ENCODE measurements at regions not wholly inside any gene's neighbourhood (a gene's known extent, or its start where the extent isn't known, plus 50 kb on each side); places are given as distances from the start of the nearest gene placed in this dataset.

DNA sequence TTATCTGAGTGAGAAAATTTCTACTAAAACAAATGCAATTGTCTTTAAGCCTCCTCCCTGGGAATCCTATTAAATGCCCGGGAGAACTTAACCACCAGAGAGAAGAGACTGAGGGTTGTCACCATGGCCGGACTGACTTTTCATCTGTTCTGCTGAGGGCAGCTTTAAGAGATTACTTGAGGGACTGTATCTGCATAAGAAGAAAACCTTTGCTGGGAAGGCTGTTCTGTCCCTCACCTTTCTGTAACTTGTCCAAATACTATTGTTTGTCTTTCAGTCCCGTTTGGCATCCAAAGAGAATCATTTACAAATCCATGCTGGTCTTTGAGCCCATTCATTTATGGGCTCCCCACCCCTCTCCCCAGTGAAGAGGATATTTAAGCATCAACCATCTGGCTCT lies 306.3 kb upstream of the FLRT2 start:
- TF ChIP-seq, protein P1, sequence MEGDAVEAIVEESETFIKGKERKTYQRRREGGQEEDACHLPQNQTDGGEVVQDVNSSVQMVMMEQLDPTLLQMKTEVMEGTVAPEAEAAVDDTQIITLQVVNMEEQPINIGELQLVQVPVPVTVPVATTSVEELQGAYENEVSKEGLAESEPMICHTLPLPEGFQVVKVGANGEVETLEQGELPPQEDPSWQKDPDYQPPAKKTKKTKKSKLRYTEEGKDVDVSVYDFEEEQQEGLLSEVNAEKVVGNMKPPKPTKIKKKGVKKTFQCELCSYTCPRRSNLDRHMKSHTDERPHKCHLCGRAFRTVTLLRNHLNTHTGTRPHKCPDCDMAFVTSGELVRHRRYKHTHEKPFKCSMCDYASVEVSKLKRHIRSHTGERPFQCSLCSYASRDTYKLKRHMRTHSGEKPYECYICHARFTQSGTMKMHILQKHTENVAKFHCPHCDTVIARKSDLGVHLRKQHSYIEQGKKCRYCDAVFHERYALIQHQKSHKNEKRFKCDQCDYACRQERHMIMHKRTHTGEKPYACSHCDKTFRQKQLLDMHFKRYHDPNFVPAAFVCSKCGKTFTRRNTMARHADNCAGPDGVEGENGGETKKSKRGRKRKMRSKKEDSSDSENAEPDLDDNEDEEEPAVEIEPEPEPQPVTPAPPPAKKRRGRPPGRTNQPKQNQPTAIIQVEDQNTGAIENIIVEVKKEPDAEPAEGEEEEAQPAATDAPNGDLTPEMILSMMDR (IDR thresholded peaks at IDR 0.05; ENCODE audit: control insufficient read depth, extremely low read depth, insufficient read depth), result no peak
- no peak overlapping the region for H3K4me3 ChIP-seq (ENCODE audit: low read depth, low read length)
- no peak for DNase-seq (ENCODE audit: low read depth)

DNA sequence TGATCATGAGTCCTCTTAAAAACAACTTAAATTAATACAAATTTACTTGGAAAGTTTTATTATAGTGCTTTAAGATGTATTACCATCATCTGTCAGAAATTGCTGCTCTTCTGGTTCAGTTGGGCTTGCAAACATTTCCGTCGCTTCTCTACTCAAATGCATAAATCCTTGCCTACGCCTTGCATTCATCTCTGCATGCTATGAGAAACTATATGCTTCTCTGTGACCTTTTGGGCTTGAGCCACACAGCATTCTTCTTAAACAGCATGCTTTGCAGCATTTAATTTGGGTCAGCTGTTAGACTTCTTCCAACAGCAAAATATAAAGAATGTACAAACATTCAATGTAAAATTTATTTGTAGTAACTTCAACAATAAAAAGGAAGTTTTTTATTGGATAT lies 305.7 kb upstream of the FLRT2 start:
- DNase-seq (ENCODE audit: low read depth), result no peak
- no peak overlapping the region for H3K4me3 ChIP-seq (ENCODE audit: low read depth, low read length)
- TF ChIP-seq, protein P1 (IDR thresholded peaks at IDR 0.05; ENCODE audit: control insufficient read depth, extremely low read depth, insufficient read depth), result no peak

DNA sequence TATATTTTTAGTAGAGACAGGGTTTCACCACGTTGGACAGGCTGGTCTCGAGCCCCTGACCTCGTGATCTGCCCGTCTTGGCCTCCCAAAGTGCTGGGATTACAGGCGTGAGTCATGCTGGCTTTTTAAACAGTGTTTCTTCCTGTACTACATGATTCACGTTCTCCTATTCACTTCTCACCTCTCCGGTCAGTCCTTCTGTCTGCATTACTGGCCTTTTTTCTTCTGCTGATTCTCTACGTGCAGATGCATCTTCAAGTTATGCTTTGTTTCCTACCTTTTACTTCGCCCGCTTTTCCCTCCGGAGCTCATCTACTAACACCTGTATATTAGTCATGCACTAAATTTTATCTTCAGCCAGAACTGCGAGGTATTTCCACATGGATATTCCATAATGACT lies 296.2 kb upstream of the FLRT2 start:
- DNase-seq (ENCODE audit: low read depth), result no peak
- no peak overlapping the region for H3K4me3 ChIP-seq (ENCODE audit: low read depth, low read length)
- TF ChIP-seq, protein P1 (IDR thresholded peaks at IDR 0.05; ENCODE audit: control insufficient read depth, extremely low read depth, insufficient read depth), result no peak

DNA sequence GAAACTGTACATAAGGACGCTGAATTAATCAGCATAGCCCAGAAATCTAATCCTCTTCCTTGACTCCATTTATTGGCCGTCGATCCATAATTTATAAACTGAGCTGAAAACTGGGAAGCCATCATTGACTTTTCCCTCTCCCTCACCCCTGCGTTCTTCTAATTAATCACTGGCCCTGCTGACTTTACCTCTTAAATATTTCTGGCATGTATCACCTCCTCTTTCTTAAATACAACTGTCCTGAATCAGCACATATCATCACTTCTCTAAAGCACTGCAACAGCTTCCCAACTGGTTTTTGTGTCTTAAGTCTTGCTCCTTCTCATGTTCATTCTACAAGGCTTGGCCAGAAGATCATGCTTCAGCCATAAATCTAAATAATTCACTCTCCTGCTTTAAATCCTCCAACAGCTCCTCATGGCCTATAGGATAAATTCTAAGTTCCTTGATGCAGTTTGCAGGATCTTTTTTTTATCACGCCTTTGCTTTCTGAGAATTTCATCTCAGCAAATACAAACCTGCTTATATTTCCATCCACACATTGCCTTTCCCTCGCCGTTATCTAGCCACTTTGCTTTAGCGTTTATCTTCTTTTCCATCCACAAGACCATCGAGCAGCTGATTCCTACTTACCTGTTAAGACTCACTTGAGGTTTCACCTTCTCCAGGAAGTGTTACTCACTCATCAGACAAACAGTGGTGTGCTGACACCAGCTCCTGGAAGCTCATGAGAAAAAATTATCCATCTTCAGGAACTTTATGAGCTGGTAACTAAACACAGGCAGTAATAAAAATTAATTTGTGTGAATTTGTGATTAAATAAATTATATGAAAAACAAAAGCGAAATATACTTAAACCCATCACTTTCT lies 295.6 kb upstream of the FLRT2 start:
- H3K4me3 ChIP-seq (ENCODE audit: low read depth, low read length), result no peak overlapping the region
- TF ChIP-seq, protein P1 (IDR thresholded peaks at IDR 0.05; ENCODE audit: control insufficient read depth, extremely low read depth, insufficient read depth), result no peak
- no peak for DNase-seq (ENCODE audit: low read depth)

DNA sequence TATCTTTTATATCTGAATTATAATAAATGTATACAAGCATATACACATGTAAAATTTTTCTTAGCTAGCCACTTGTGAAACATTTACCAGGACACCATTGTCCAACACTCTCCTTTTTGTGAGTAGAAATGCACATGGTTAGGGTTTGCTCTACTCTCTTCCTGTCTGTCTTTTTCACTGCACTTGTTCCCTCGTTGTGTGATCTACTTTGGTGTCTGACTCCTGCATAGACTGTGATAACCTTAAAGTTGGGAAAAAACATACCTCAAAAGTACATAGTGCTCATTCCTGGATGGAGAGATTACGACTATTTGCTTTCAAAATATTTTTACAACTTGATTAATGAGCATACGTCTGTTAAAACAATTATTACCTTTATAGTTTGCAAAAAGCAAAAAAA lies 294.1 kb upstream of the FLRT2 start:
- TF ChIP-seq, protein P1 (IDR thresholded peaks at IDR 0.05; ENCODE audit: control insufficient read depth, extremely low read depth, insufficient read depth), result no peak
- no peak for DNase-seq (ENCODE audit: low read depth)

DNA sequence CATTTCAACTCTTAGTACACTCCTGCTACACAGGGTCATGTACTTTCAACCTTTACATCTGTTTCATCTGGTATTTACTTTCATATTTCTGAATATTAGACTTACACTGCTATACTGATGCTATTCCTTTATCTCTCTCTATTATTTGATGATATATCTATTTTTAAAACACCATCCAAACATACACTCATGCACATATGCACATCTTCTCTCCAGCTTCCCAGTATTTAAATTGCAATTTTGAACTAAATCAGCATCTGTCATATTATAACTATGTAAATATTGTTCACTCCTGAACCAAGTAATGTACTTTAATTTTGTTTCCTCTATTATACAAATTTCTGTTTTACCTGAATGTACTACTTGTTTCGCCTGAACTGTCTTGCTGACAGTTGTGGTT lies 293.6 kb upstream of the FLRT2 start:
- TF ChIP-seq, protein P1 (IDR thresholded peaks at IDR 0.05; ENCODE audit: control insufficient read depth, extremely low read depth, insufficient read depth), result no peak

More for the DNA sequence above, 294.1 kb upstream of the FLRT2 start:
- no peak overlapping the region for H3K4me3 ChIP-seq (ENCODE audit: low read depth, low read length)

DNA sequence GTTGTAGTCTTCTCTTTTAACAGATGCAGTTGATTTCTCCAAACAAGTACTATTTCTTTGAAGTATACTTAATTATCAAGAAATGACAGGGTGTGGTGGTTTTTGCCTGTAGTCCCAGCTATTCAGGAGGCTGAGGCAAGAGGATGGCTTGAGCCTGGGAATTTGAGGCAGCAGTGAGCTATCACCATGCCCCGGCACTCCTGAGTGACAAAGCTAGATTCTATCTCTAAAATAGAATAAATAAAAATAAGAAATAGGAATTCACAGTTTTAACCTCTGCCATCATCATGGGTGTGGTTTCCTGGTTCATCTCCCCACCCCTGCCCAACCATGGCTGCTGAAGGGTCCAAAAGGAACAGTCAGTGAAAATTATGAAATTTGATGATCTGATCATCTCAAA lies 290.2 kb upstream of the FLRT2 start:
- H3K4me3 ChIP-seq (ENCODE audit: low read depth, low read length), result no peak overlapping the region
- TF ChIP-seq, protein P1 (IDR thresholded peaks at IDR 0.05; ENCODE audit: control insufficient read depth, extremely low read depth, insufficient read depth), result no peak
- no peak for DNase-seq (ENCODE audit: low read depth)

More for the DNA sequence above, 293.6 kb upstream of the FLRT2 start:
- DNase-seq (ENCODE audit: low read depth), result no peak
- no peak overlapping the region for H3K4me3 ChIP-seq (ENCODE audit: low read depth, low read length)

Data from LNCaP clone FGC (cell line).